GM19043 (cell line): ENCODE measurements at regions not wholly inside any gene's neighbourhood (a gene's known extent, or its start where the extent isn't known, plus 50 kb on each side); places are given as distances from the start of the nearest gene placed in this dataset.

Source experiments
- ATAC-seq: cut with Tn5 transposase; IDR thresholded peaks from one replicate; pipeline ENCODE4 v1.9.1; 2021; ENCODE audit warnings: low read depth; ENCODE audit not compliant: unreplicated experiment

GRCh38 chr12:23423796-23424195, 525.7 kb downstream of the SOX5 start:
- ATAC-seq, result no peak

GRCh38 chr12:23424685-23425084, 524.8 kb downstream of the SOX5 start:
- ATAC-seq, result no peak

GRCh38 chr12:23426328-23426727, 523.1 kb downstream of the SOX5 start:
- no peak for ATAC-seq

GRCh38 chr12:23428758-23429157, 520.7 kb downstream of the SOX5 start:
- ATAC-seq, result no peak

GRCh38 chr12:23431006-23431405, 518.5 kb downstream of the SOX5 start:
- ATAC-seq, result no peak

GRCh38 chr12:23433121-23433520, 516.3 kb downstream of the SOX5 start:
- ATAC-seq, result no peak

GRCh38 chr12:23434154-23434553, 515.3 kb downstream of the SOX5 start:
- no peak for ATAC-seq

GRCh38 chr12:23446746-23447145, 502.7 kb downstream of the SOX5 start:
- no peak for ATAC-seq

- no peak for ATAC-seq
Measured at GRCh38 chr12:23450810-23451209, 498.7 kb downstream of the SOX5 start.

GRCh38 chr12:23455283-23455682, 494.2 kb downstream of the SOX5 start:
- no peak for ATAC-seq

- no peak for ATAC-seq
Measured at GRCh38 chr12:23458640-23459039, 490.8 kb downstream of the SOX5 start.

- no peak for ATAC-seq
Measured at GRCh38 chr12:23462546-23462945, 486.9 kb downstream of the SOX5 start.

GRCh38 chr12:23463172-23463571, 486.3 kb downstream of the SOX5 start:
- no peak for ATAC-seq

- ATAC-seq, result no peak
Measured at GRCh38 chr12:23464241-23464812, 485.1 kb downstream of the SOX5 start.

- no peak for ATAC-seq
Measured at GRCh38 chr12:23472329-23472971, 477.0 kb downstream of the SOX5 start.

- ATAC-seq, result no peak
Measured at GRCh38 chr12:23473071-23473470, 476.4 kb downstream of the SOX5 start.

- no peak for ATAC-seq
Measured at GRCh38 chr12:23474438-23474976, 475.0 kb downstream of the SOX5 start.
